NCI-H345 treated with DMSO at 0.1 percent for 48 hours (cell line): ENCODE measurements at regions not wholly inside any gene's neighbourhood (a gene's known extent, or its start where the extent isn't known, plus 50 kb on each side); places are given as distances from the start of the nearest gene placed in this dataset.

Experiments used
- DNase-seq: peaks from one replicate; lab custom pipeline; 2025; ENCODE audit not compliant: unreplicated experiment; lab: John Stamatoyannopoulos, UW

DNA sequence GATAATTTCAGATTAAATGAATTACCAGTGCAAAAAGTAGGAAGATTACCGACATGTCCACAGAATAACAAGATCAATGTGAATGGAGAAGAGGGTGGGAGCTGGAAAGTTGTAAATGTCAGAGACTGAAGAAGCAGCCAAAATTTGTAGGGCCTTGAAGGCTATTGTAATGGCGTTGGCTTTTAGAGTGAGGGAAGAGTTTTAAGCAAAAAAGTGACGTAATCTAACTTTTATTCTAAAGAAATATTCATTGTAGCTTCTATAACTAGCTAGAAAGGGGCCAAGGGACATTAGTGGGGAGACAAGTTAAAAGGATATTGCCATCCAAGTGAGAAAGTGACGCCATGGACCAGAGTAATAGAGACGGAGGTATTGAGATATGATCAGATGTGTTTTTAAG lies 63.3 kb upstream of the PCDH7 start:
- no peak for DNase-seq

GRCh38 chr4:30667919-30668318 lies 52.2 kb upstream of the PCDH7 start:
- DNase-seq = no peak

GRCh38 chr4:30670206-30670605 lies 50.0 kb upstream of the PCDH7 start:
- no peak for DNase-seq
